ENCODE measurements at regions not wholly inside any gene's neighbourhood (a gene's known extent, or its start where the extent isn't known, plus 50 kb on each side); places are given as distances from the start of the nearest gene placed in this dataset.

DNA sequence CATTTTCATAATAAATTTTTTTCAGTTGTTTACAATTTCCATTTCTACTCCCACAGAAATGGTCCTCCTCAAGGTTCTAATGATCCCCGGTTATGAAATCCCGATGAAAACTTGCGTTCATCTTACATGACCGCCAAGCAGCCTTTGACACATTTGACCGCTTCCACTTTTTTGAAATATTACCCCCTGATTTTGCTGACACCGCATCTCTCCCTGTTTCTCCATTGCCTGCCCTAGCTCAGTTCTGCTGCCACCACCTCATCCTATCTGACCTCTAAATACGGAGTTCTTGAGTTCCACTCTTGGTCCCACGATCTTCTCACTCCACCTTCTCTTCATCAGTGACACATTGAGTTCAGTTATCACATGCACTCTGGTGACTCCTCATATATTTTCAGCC lies 74.1 kb downstream of the SLC35B3 start:
- CTCF ChIA-PET, result interaction anchor here (0.6 kb wide), 1 partner anchor 194 kb away, joined by 3 read pairs; no protein-coding TSS in a partner anchor
- POLR2A ChIA-PET, result no interaction called here
- TF ChIP-seq, protein P1, sequence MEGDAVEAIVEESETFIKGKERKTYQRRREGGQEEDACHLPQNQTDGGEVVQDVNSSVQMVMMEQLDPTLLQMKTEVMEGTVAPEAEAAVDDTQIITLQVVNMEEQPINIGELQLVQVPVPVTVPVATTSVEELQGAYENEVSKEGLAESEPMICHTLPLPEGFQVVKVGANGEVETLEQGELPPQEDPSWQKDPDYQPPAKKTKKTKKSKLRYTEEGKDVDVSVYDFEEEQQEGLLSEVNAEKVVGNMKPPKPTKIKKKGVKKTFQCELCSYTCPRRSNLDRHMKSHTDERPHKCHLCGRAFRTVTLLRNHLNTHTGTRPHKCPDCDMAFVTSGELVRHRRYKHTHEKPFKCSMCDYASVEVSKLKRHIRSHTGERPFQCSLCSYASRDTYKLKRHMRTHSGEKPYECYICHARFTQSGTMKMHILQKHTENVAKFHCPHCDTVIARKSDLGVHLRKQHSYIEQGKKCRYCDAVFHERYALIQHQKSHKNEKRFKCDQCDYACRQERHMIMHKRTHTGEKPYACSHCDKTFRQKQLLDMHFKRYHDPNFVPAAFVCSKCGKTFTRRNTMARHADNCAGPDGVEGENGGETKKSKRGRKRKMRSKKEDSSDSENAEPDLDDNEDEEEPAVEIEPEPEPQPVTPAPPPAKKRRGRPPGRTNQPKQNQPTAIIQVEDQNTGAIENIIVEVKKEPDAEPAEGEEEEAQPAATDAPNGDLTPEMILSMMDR (IDR thresholded peaks at IDR 0.05; ENCODE audit: control extremely low read depth, extremely low read depth, low read depth, missing control alignments), result no peak
- no peak for DNase-seq (ENCODE audit: extremely low spot score)

DNA sequence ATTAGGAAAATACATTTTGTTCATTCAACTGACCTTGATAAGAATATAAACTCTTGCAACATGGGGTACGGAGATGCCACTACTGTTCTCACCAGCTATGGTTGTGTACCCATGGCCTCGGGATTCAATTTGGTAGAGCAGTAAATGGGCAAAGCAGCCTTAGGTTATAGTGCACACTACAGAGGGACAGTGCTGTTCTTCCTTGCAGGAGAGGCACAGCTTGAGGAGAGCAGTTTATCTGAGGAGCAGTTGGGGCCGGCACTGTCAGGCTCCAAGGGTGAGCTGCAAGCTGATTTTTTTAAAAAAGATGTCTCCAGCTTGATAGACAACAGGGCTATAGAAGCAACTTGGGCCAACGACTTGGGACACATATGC lies 82.4 kb downstream of the SLC35B3 start:
- POLR2A ChIA-PET, result no interaction called here
- DNase-seq (ENCODE audit: extremely low spot score), result no peak

DNA sequence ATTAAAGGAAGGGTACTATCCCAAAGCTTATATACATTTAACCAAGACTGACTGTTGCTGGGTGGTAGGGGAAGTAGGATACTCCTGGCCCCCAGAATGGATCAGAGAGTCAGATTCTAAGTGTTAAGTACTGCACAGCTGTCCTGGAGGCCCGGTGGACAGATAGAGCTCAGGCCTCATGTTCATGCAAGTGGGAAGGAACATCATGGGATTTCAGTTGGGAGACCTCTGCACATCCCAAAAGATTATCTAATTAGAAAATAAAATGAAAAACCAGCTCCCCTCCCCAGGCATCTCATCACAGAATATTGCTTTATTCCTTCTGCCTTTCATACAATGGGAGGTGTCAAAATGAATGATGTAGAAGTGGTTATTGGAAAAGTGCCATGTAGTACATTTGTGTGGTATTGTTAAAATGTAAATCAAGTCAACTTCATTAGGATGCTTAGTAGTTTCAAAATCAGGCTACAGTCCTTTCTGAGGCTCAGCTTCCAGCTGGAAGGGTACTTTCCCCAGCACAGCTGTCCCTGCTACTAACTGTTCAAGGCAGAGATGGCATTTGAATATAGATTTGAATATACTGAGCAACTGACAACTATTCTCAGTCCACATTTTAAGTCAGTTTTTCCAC lies 82.9 kb downstream of the SLC35B3 start:
- POLR2A ChIA-PET, result no interaction called here
- no peak for DNase-seq (ENCODE audit: extremely low spot score)
- CTCF ChIA-PET, result interaction anchor here (1.1 kb wide), 1 partner anchor 15 kb away, joined by 4 read pairs; no protein-coding TSS in a partner anchor
- TF ChIP-seq, protein P1 (IDR thresholded peaks at IDR 0.05; ENCODE audit: control extremely low read depth, extremely low read depth, low read depth, missing control alignments), result no peak

More for the DNA sequence above, 82.4 kb downstream of the SLC35B3 start:
- CTCF ChIA-PET, result interaction anchor here (1.1 kb wide), 1 partner anchor 14 kb away, joined by 4 read pairs; no protein-coding TSS in a partner anchor
- TF ChIP-seq, protein P1 (IDR thresholded peaks at IDR 0.05; ENCODE audit: control extremely low read depth, extremely low read depth, low read depth, missing control alignments), result no peak

DNA sequence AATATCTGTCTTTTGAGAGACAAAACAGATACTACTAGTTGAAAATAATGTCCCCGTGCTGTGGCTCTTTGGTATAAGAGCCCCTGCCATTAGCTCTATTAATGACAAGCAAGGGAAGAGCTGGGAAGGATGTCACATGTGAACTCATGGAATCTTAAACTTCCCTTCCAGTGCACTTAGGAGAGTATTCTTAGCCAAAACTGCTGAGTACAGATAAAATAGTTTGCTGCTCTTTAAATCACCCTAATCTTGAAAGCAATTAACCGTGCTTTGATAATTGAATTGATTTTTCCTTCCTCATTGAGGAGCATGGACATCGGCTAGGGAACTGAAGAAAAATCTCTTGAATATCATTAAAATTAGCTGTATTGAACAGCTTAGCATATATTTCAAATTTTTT lies 91.7 kb downstream of the SLC35B3 start:
- no peak for DNase-seq (ENCODE audit: extremely low spot score)
- CTCF ChIA-PET, result interaction anchor here (0.8 to 1.3 kb wide), 3 partner anchors 9 to 23 kb away, joined by 3 to 5 read pairs (median 4); no protein-coding TSS in a partner anchor
- POLR2A ChIA-PET, result no interaction called here
- TF ChIP-seq, protein P1 (IDR thresholded peaks at IDR 0.05; ENCODE audit: control extremely low read depth, extremely low read depth, low read depth, missing control alignments), result no peak

DNA sequence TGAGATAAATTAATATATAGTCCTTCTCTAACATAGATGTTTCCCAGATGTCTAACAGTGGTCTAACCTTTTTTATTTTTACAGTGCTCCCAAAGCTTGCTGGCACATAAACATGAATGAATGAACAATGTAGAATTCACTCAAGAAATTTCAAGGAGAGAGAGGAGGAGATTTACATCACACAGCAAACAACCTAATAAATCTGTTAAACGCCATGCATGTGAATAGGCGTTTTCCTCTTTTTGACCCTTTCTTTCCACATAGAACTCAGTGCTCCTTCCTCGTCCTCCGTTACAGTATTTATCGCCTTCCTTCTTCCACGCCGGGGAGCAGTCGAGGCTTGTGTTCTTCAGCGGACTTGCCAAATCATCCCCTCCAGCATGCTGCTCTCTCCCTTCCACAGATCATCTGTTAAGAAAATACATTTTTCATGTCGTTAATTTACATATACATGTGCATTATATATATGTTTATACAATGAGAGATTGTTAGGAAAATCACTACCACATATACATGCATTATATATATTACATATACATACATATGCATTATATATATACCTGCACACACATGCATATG lies 93.0 kb downstream of the SLC35B3 start:
- TF ChIP-seq, protein P1 (IDR thresholded peaks at IDR 0.05; ENCODE audit: control extremely low read depth, extremely low read depth, low read depth, missing control alignments), result no peak
- ChIA-PET CTCF (interaction anchor here (1.3 kb wide), 1 partner anchor 22 kb away, joined by 3 read pairs; no protein-coding TSS in a partner anchor), POLR2A (no interaction called here)

DNA sequence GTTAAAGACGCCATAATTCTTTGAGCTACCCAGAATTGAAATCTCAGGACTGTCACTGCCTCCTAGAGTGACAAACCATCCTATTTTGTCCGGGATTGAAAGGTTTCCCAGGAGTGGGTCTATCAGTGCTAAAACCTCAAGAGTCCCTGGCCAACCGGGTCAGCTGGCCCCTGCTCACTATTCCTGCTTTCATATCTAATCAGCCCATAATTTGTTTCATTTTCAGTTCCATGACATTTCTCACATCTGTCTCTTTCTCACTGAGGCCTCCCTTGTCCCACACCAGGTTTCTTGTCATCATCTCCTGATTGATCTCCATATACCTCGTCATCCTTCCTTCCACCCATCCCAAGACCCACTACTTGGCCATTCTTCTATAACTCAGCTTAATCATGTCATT lies 98.2 kb downstream of the SLC35B3 start:
- TF ChIP-seq, protein P1 (IDR thresholded peaks at IDR 0.05; ENCODE audit: control extremely low read depth, extremely low read depth, low read depth, missing control alignments), result no peak
- ChIA-PET CTCF (no interaction called here), POLR2A (no interaction called here)
- no peak for DNase-seq (ENCODE audit: extremely low spot score)

More for the DNA sequence above, 93.0 kb downstream of the SLC35B3 start:
- no peak for DNase-seq (ENCODE audit: extremely low spot score)
